ENCODE measurements at regions not wholly inside any gene's neighbourhood (a gene's known extent, or its start where the extent isn't known, plus 50 kb on each side); places are given as distances from the start of the nearest gene placed in this dataset.

DNA sequence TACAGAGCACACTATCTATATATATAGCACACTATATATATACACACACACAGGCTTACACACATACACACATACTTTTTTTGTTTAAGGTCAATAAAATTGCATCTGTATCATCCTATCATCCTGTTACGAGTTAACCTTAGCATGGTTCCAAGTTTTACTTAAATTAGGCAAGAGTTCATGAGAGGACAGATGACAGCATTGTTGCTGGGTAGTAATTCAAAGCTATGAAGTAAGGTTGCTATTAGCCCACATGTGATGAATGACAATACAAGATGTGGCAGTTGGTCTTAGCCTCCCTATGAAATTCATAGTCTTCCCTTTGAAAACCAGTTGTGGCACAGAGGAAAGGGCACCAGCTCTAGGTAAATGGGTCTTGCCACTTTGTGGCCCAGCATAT is 438.1 kb downstream of the ACTL7B start:
- H3K4me1 ChIP-seq, result peaks cover 3 to 33% (median 4%) of the 10 kb centered on the region in 3 donors
- no peak overlapping the region for H3K4me3 ChIP-seq
- intact Hi-C loops (cut with DNase I), result no loop called here
- H3K36me3 ChIP-seq, result no peaks in the 10 kb centered on the region
- H3K27me3 ChIP-seq, result no peaks in the 10 kb centered on the region
- 70 to 94% methylated on average over 1 of the region's 1 CpG for WGBS, 2 donors
- no peak overlapping the region for H3K27ac ChIP-seq
- TF ChIP-seq POLR2A (IDR thresholded peaks at IDR 0.05), result no peak
- TF ChIP-seq, protein P1, sequence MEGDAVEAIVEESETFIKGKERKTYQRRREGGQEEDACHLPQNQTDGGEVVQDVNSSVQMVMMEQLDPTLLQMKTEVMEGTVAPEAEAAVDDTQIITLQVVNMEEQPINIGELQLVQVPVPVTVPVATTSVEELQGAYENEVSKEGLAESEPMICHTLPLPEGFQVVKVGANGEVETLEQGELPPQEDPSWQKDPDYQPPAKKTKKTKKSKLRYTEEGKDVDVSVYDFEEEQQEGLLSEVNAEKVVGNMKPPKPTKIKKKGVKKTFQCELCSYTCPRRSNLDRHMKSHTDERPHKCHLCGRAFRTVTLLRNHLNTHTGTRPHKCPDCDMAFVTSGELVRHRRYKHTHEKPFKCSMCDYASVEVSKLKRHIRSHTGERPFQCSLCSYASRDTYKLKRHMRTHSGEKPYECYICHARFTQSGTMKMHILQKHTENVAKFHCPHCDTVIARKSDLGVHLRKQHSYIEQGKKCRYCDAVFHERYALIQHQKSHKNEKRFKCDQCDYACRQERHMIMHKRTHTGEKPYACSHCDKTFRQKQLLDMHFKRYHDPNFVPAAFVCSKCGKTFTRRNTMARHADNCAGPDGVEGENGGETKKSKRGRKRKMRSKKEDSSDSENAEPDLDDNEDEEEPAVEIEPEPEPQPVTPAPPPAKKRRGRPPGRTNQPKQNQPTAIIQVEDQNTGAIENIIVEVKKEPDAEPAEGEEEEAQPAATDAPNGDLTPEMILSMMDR (IDR thresholded peaks at IDR 0.05), result no peak
- no peaks in the 10 kb centered on the region for H3K9me3 ChIP-seq
- no peak for DNase-seq

DNA sequence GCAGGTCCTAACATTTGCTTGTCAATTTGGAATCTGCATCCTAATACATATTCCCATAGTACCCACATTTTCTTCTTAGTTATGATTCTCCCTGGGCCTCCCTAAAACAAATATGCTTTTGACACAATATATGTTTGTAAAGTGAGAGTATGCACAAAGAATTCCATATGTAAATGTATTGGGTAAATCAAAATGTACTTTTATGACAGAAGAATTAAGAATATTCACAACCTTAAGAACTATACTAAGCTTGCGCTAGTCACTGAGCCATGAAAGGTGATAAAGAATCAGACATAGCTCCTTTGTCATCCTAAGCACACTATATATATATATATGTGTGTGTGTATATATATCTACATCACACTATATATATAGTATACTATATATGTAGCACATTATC is 438.5 kb downstream of the ACTL7B start:
- Histone ChIP-seq H3K9me3 (no peaks in the 10 kb centered on the region), H3K27ac (no peak overlapping the region), H3K4me3 (no peak overlapping the region), H3K27me3 (no peaks in the 10 kb centered on the region), H3K4me1 (peaks cover 3 to 33% (median 4%) of the 10 kb centered on the region in 3 donors), H3K36me3 (no peaks in the 10 kb centered on the region)
- intact Hi-C loops (cut with DNase I), result no loop called here
- no peak for DNase-seq
- WGBS, 2 donors, result 97 to 100% methylated on average over 1 of the region's 1 CpG
- TF ChIP-seq, protein P1 (IDR thresholded peaks at IDR 0.05), result no peak
- TF ChIP-seq POLR2A (IDR thresholded peaks at IDR 0.05), result no peak

DNA sequence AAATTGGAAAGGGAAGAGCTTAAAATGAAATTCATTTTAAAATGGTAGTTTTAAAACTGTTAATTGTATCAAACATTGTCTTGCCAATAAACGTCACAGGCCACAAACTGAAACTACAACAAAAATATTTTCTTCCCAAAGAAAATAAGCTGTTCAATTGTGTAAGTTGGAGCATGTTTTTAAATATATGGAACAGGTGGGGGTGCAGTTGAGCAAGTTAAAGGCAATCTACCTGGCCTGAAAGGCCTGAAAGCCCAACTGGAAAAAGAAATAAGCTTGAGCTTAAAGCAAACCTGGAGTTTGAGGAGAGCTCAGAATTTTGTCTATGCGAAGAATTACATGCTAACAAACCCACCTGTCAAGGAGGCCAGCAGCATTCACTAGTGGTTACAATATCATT is 439.5 kb downstream of the ACTL7B start:
- 58 to 62% methylated on average over 2 of the region's 2 CpGs for WGBS, 2 donors
- Histone ChIP-seq H3K4me1 (peaks cover 4 to 40% (median 8%) of the 10 kb centered on the region in 3 donors), H3K27me3 (no peaks in the 10 kb centered on the region), H3K36me3 (no peaks in the 10 kb centered on the region), H3K27ac (peak overlapping the region in 2 of 4 donors; percentile 2 to 53), H3K9me3 (no peaks in the 10 kb centered on the region), H3K4me3 (no peak overlapping the region)
- no peak for TF ChIP-seq POLR2A (IDR thresholded peaks at IDR 0.05)
- TF ChIP-seq, protein P1 (IDR thresholded peaks at IDR 0.05), result peak in 2 of 6 experiments; percentile 23 to 38
- DNase-seq, result no peak
- intact Hi-C loops (cut with DNase I), result no loop called here

DNA sequence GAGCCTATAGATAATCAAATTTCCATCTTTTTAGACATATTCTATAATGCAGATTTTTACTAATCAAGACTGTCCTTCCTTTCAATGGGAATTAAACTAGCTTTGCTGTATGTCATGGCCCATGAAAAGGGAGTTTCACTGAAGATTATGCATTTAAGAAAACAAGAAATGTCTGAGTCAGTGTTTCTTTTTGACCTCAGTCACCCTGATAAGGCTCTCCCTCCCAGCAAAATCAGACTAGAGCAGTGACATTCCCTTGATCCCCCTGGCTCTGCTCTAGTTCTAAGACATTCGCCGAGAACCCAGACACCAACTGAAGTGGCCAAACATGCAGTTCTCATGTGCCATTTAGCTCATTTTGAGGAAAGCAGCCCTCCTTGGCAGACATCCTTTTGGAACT is 442.0 kb downstream of the ACTL7B start:
- H3K27ac ChIP-seq, result peak overlapping the region in 3 of 4 donors; percentile 15 to 59 (median 45)
- no peaks in the 10 kb centered on the region for H3K36me3 ChIP-seq
- no peak for TF ChIP-seq POLR2A (IDR thresholded peaks at IDR 0.05)
- TF ChIP-seq, protein P1 (IDR thresholded peaks at IDR 0.05), result no peak
- intact Hi-C loops (cut with DNase I), result no loop called here
- no peaks in the 10 kb centered on the region for H3K9me3 ChIP-seq
- H3K4me3 ChIP-seq, result no peak overlapping the region
- WGBS, 2 donors, result 75 to 79% methylated on average over 2 of the region's 2 CpGs
- no peaks in the 10 kb centered on the region for H3K27me3 ChIP-seq
- no peak for DNase-seq
- H3K4me1 ChIP-seq, result peaks cover 4 to 48% (median 9%) of the 10 kb centered on the region in 3 donors

DNA sequence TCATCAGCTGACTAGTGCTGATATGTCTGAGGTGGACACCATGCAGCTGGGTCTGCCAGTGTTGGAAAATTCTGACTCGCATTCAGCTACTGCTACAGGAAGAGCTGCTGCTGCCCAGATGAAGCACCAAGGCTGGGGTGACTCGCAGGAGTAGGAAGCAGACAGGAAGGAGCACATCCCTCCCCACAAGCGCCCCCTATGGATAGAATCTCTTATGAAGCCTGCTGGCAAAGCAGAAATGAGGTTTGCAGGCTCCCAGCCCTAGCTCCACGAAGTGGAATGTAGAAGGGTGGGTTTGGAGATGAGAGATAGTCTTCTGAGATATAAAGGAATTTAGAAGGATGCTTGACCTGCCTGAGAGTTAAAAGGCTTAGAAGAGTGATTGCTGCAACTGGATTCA is 443.0 kb downstream of the ACTL7B start:
- Histone ChIP-seq H3K4me1 (peaks cover 4 to 48% (median 9%) of the 10 kb centered on the region in 3 donors), H3K36me3 (no peaks in the 10 kb centered on the region), H3K9me3 (no peaks in the 10 kb centered on the region), H3K27ac (peak overlapping the region in 3 of 4 donors; percentile 15 to 59 (median 45)), H3K4me3 (no peak overlapping the region), H3K27me3 (no peaks in the 10 kb centered on the region)
- intact Hi-C loops (cut with DNase I), result no loop called here
- no peak for TF ChIP-seq POLR2A (IDR thresholded peaks at IDR 0.05)
- TF ChIP-seq, protein P1 (IDR thresholded peaks at IDR 0.05), result peak in 1 of 6 experiments; percentile 44
- no peak for DNase-seq
- 65 to 85% methylated on average over 4 of the region's 4 CpGs for WGBS, 2 donors
